GM12891 (cell line): ENCODE measurements at regions not wholly inside any gene's neighbourhood (a gene's known extent, or its start where the extent isn't known, plus 50 kb on each side); places are given as distances from the start of the nearest gene placed in this dataset.

Experiments
- POLR2A ChIP-seq: IDR thresholded peaks from 2 replicates; pipeline ENCODE4 v1.6.1; 2011; ENCODE audit warnings: low read depth, low read length, control low read depth
- POLR2AphosphoS5 ChIP-seq: IDR thresholded peaks from 2 replicates; pipeline ENCODE4 v1.6.1; 2011; ENCODE audit warnings: low read depth, low read length, control low read depth
- POU2F2 ChIP-seq: IDR thresholded peaks from 2 replicates; pipeline ENCODE4 v1.6.1; 2011; ENCODE audit warnings: low read depth, mild to moderate bottlenecking, control low read depth, low read length, moderate library complexity
- TAF1 ChIP-seq: IDR thresholded peaks from 2 replicates; pipeline ENCODE4 v1.6.1; 2011; ENCODE audit warnings: low read depth, low read length, control low read depth

DNA sequence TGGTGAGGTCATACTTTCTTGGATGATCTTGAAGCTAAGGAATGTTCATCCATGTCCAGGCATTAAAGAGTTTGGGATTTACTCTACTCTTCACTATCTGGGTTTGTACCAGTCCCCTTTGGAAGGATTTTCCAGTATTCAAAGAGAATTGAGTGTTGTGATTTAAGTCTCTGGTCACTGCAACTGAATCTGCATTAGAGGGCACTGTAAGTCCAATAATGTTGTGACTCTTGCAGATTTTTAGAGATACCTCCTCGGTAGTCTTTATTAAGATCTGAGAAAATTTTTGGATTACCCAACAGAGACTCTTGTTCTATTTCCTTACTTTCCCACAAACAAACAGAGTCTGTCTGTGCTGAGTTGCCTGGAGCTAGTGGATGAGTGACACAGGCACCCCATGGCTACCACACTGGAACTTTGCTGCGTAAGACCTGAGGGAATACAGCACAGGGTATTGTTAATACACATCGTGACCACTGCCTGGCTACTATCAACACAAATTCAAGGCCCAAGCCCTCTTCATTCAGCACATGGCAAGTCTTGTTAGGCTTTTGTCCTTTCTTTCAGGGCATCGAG lies 357.1 kb upstream of the KLHL4 start:
- TF ChIP-seq POLR2A, result no peak
- no peak for TF ChIP-seq POU2F2
- no peak for TF ChIP-seq TAF1
- no peak for TF ChIP-seq POLR2AphosphoS5
